GM18505 (cell line): ENCODE measurements at regions not wholly inside any gene's neighbourhood (a gene's known extent, or its start where the extent isn't known, plus 50 kb on each side); places are given as distances from the start of the nearest gene placed in this dataset.
A peak's percentile ranks its signal among the peaks of the same experiment; 100 is the strongest.

Source experiments
- ATAC-seq: cut with Tn5 transposase; IDR thresholded peaks from one replicate; pipeline ENCODE4 v1.9.1; 2021; ENCODE audit not compliant: unreplicated experiment
- POLR2A ChIP-seq: IDR thresholded peaks from 4 replicates; pipeline ENCODE4 v1.6.1; 2011; ENCODE audit warnings: borderline replicate concordance; ENCODE audit not compliant: insufficient read depth, insufficient read length; ENCODE audit errors: extremely low read depth

- no peak for ATAC-seq
These were observed 543.4 kb upstream of the COX7C start for GRCh38 chr5:86074297-86074696.

GRCh38 chr5:86075139-86075538, 542.6 kb upstream of the COX7C start:
- no peak for TF ChIP-seq POLR2A
- ATAC-seq: no peak

More at GRCh38 chr5:86074297-86074696, 543.4 kb upstream of the COX7C start:
- no peak for TF ChIP-seq POLR2A

GRCh38 chr5:86095092-86095491, 522.6 kb upstream of the COX7C start:
- no peak for ATAC-seq
- TF ChIP-seq POLR2A: no peak

- ATAC-seq: no peak
- TF ChIP-seq POLR2A: no peak
These were observed 515.8 kb upstream of the COX7C start for GRCh38 chr5:86101966-86102365.

GRCh38 chr5:86108825-86109224, 508.9 kb upstream of the COX7C start:
- ATAC-seq: no peak
- TF ChIP-seq POLR2A: no peak

- TF ChIP-seq POLR2A: no peak
- no peak for ATAC-seq
These were observed 505.5 kb upstream of the COX7C start for GRCh38 chr5:86112249-86112648.

- TF ChIP-seq POLR2A: no peak
- no peak for ATAC-seq
These were observed 502.6 kb upstream of the COX7C start for GRCh38 chr5:86115164-86115563.

GRCh38 chr5:86118542-86118941, 499.2 kb upstream of the COX7C start:
- peak; percentile 85 for ATAC-seq
- no peak for TF ChIP-seq POLR2A

- TF ChIP-seq POLR2A: no peak
These were observed 493.4 kb upstream of the COX7C start for GRCh38 chr5:86124333-86124732.

GRCh38 chr5:86125731-86126601, 491.8 kb upstream of the COX7C start:
- TF ChIP-seq POLR2A: no peak
- no peak for ATAC-seq

More at GRCh38 chr5:86124333-86124732, 493.4 kb upstream of the COX7C start:
- ATAC-seq: no peak

- no peak for ATAC-seq
- no peak for TF ChIP-seq POLR2A
These were observed 490.0 kb upstream of the COX7C start for GRCh38 chr5:86127696-86128095.

- ATAC-seq: no peak
- TF ChIP-seq POLR2A: no peak
These were observed 488.7 kb upstream of the COX7C start for GRCh38 chr5:86129009-86129408.

GRCh38 chr5:86137297-86137696, 480.4 kb upstream of the COX7C start:
- no peak for TF ChIP-seq POLR2A
- ATAC-seq: no peak

GRCh38 chr5:86143837-86144236, 473.9 kb upstream of the COX7C start:
- ATAC-seq: no peak

GRCh38 chr5:86152988-86153560, 464.7 kb upstream of the COX7C start:
- TF ChIP-seq POLR2A: no peak
- no peak for ATAC-seq

More at GRCh38 chr5:86143837-86144236, 473.9 kb upstream of the COX7C start:
- no peak for TF ChIP-seq POLR2A

- ATAC-seq: no peak
- no peak for TF ChIP-seq POLR2A
These were observed 461.9 kb upstream of the COX7C start for GRCh38 chr5:86155796-86156195.
